PC-3 (cell line): ENCODE measurements at regions not wholly inside any gene's neighbourhood (a gene's known extent, or its start where the extent isn't known, plus 50 kb on each side); places are given as distances from the start of the nearest gene placed in this dataset.

Experiments used
- EZH2 ChIP-seq: fragments of 300-600 bp; sonication (generic); IDR thresholded peaks from one replicate; pipeline ENCODE4 v1.6.1; 2017; ENCODE audit warnings: antibody characterized with exemption, mild to moderate bottlenecking, low read length; ENCODE audit not compliant: unreplicated experiment
- EZH2phosphoT487 ChIP-seq: fragments of 300-600 bp; sonication (generic); IDR thresholded peaks from 2 replicates; pipeline ENCODE4 v1.6.1; 2018; ENCODE audit warnings: mild to moderate bottlenecking, antibody characterized with exemption, low read length, borderline replicate concordance
- TF ChIP-seq, protein P1 (sequence below): fragments of 300-600 bp; sonication (generic); conservative IDR thresholded peaks from 2 replicates; pipeline ENCODE4 v1.5.1; 2017; ENCODE audit warnings: antibody characterized with exemption, low read depth, mild to moderate bottlenecking, low read length

DNA sequence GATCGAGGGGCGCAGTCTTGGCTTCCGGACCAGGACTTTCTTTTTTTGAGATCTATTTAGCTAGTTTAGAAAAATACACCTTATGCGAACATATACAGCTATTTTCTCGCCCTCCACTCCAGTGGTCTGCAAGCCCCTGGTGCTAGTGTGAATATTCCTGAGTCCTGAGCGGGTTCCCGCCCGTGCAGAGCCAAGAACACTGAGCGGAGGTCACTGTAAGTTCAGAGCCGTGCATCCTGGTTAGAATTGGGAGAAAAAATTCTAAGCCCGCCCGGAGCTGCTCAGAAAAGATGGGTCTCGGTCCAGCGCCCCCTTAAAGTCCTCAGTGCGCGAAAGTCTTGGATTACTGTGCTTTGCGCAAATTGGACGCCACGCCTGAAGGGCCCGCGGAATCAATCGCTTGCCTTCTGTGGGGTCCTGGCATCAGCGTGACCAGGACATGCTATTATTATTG, 117.7 kb downstream of the KCNRG start:
- TF ChIP-seq, protein P1, sequence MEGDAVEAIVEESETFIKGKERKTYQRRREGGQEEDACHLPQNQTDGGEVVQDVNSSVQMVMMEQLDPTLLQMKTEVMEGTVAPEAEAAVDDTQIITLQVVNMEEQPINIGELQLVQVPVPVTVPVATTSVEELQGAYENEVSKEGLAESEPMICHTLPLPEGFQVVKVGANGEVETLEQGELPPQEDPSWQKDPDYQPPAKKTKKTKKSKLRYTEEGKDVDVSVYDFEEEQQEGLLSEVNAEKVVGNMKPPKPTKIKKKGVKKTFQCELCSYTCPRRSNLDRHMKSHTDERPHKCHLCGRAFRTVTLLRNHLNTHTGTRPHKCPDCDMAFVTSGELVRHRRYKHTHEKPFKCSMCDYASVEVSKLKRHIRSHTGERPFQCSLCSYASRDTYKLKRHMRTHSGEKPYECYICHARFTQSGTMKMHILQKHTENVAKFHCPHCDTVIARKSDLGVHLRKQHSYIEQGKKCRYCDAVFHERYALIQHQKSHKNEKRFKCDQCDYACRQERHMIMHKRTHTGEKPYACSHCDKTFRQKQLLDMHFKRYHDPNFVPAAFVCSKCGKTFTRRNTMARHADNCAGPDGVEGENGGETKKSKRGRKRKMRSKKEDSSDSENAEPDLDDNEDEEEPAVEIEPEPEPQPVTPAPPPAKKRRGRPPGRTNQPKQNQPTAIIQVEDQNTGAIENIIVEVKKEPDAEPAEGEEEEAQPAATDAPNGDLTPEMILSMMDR = no peak
- no peak for TF ChIP-seq EZH2phosphoT487
- no peak for TF ChIP-seq EZH2
